Skeletal muscle satellite cell (primary cell): ENCODE measurements at regions not wholly inside any gene's neighbourhood (a gene's known extent, or its start where the extent isn't known, plus 50 kb on each side); places are given as distances from the start of the nearest gene placed in this dataset.

Experiments used
- H3K27me3 ChIP-seq: 2 replicates; pipeline ENCODE4 v1.7.0; 2013; ENCODE audit warnings: low read length; ENCODE audit not compliant: control insufficient read depth, insufficient read depth
- H3K36me3 ChIP-seq: 2 replicates; pipeline ENCODE4 v1.7.0; 2013; ENCODE audit warnings: mild to moderate bottlenecking, control low read depth, low read length; ENCODE audit not compliant: insufficient read depth
- H3K4me1 ChIP-seq: 2 replicates; pipeline ENCODE4 v1.7.0; 2013; ENCODE audit warnings: low read length; ENCODE audit not compliant: control insufficient read depth, insufficient read depth
- H3K4me2 ChIP-seq: 2 replicates; pipeline ENCODE4 v1.7.0; 2013; ENCODE audit warnings: mild to moderate bottlenecking, low read length
- H3K4me3 ChIP-seq: 2 replicates; pipeline ENCODE4 v1.7.0; 2013; ENCODE audit warnings: low read length
- H3K9ac ChIP-seq: 2 replicates; pipeline ENCODE4 v1.7.0; 2013; ENCODE audit warnings: mild to moderate bottlenecking, low read depth, low read length, moderate library complexity
- H3K9me3 ChIP-seq: replicated peaks from 2 replicates; pipeline ENCODE4 v1.7.0; 2013; ENCODE audit warnings: mild to moderate bottlenecking, control low read depth, low read length

- H3K9ac ChIP-seq: no peak overlapping the region
- no peaks in the 10 kb centered on the region for H3K36me3 ChIP-seq
- H3K4me3 ChIP-seq: no peak overlapping the region
- H3K27me3 ChIP-seq: no peaks in the 10 kb centered on the region
- H3K4me1 ChIP-seq: no peaks in the 10 kb centered on the region
- H3K4me2 ChIP-seq: no peak overlapping the region
- no peaks in the 10 kb centered on the region for H3K9me3 ChIP-seq
Observed at GRCh38 chr6:169965657-169966311, 214.4 kb downstream of the ERMARD start.

GRCh38 chr6:169965239-169965638 is 213.8 kb downstream of the ERMARD start:
- H3K4me3 ChIP-seq: no peak overlapping the region
- H3K4me2 ChIP-seq: no peak overlapping the region
- H3K36me3 ChIP-seq: no peaks in the 10 kb centered on the region
- no peak overlapping the region for H3K9ac ChIP-seq
- no peaks in the 10 kb centered on the region for H3K4me1 ChIP-seq
- H3K27me3 ChIP-seq: no peaks in the 10 kb centered on the region
- H3K9me3 ChIP-seq: no peaks in the 10 kb centered on the region

GRCh38 chr6:169964486-169965180 is 213.2 kb downstream of the ERMARD start:
- Histone ChIP-seq H3K36me3 (no peaks in the 10 kb centered on the region), H3K4me1 (no peaks in the 10 kb centered on the region), H3K4me2 (no peak overlapping the region), H3K9me3 (peaks cover 4% of the 10 kb centered on the region), H3K9ac (no peak overlapping the region), H3K27me3 (no peaks in the 10 kb centered on the region), H3K4me3 (no peak overlapping the region)

- no peak overlapping the region for H3K9ac ChIP-seq
- H3K9me3 ChIP-seq: peaks cover 4% of the 10 kb centered on the region
- no peaks in the 10 kb centered on the region for H3K4me1 ChIP-seq
- no peak overlapping the region for H3K4me2 ChIP-seq
- no peak overlapping the region for H3K4me3 ChIP-seq
- H3K27me3 ChIP-seq: no peaks in the 10 kb centered on the region
- no peaks in the 10 kb centered on the region for H3K36me3 ChIP-seq
Observed at GRCh38 chr6:169963581-169964297, 212.3 kb downstream of the ERMARD start.

GRCh38 chr6:169962604-169963469 is 211.4 kb downstream of the ERMARD start:
- H3K4me2 ChIP-seq: no peak overlapping the region
- no peaks in the 10 kb centered on the region for H3K27me3 ChIP-seq
- peaks cover 4% of the 10 kb centered on the region for H3K9me3 ChIP-seq
- no peaks in the 10 kb centered on the region for H3K36me3 ChIP-seq
- H3K4me1 ChIP-seq: no peaks in the 10 kb centered on the region
- no peak overlapping the region for H3K4me3 ChIP-seq
- H3K9ac ChIP-seq: no peak overlapping the region

- no peak overlapping the region for H3K9ac ChIP-seq
- no peaks in the 10 kb centered on the region for H3K4me1 ChIP-seq
- H3K4me3 ChIP-seq: no peak overlapping the region
- H3K27me3 ChIP-seq: no peaks in the 10 kb centered on the region
- peaks cover 4% of the 10 kb centered on the region for H3K9me3 ChIP-seq
- no peak overlapping the region for H3K4me2 ChIP-seq
- no peaks in the 10 kb centered on the region for H3K36me3 ChIP-seq
Observed at GRCh38 chr6:169961772-169962561, 210.5 kb downstream of the ERMARD start.

- H3K9ac ChIP-seq: no peak overlapping the region
- H3K9me3 ChIP-seq: peaks cover 4% of the 10 kb centered on the region
- H3K4me3 ChIP-seq: no peak overlapping the region
- no peaks in the 10 kb centered on the region for H3K27me3 ChIP-seq
- no peaks in the 10 kb centered on the region for H3K36me3 ChIP-seq
- no peak overlapping the region for H3K4me2 ChIP-seq
- H3K4me1 ChIP-seq: no peaks in the 10 kb centered on the region
Observed at GRCh38 chr6:169960886-169961611, 209.6 kb downstream of the ERMARD start.

GRCh38 chr6:169960521-169960885 is 209.1 kb downstream of the ERMARD start:
- Histone ChIP-seq H3K9ac (no peak overlapping the region), H3K36me3 (no peaks in the 10 kb centered on the region), H3K4me3 (no peak overlapping the region), H3K27me3 (no peaks in the 10 kb centered on the region), H3K9me3 (peaks cover 4% of the 10 kb centered on the region), H3K4me1 (no peaks in the 10 kb centered on the region), H3K4me2 (no peak overlapping the region)

GRCh38 chr6:169960003-169960344 is 208.6 kb downstream of the ERMARD start:
- no peaks in the 10 kb centered on the region for H3K27me3 ChIP-seq
- no peaks in the 10 kb centered on the region for H3K36me3 ChIP-seq
- no peaks in the 10 kb centered on the region for H3K4me1 ChIP-seq
- H3K9ac ChIP-seq: no peak overlapping the region
- no peak overlapping the region for H3K4me3 ChIP-seq
- H3K9me3 ChIP-seq: peaks cover 4% of the 10 kb centered on the region
- no peak overlapping the region for H3K4me2 ChIP-seq

- Histone ChIP-seq H3K4me3 (no peak overlapping the region), H3K9me3 (peaks cover 4% of the 10 kb centered on the region), H3K4me1 (no peaks in the 10 kb centered on the region), H3K9ac (no peak overlapping the region), H3K4me2 (no peak overlapping the region), H3K36me3 (no peaks in the 10 kb centered on the region), H3K27me3 (no peaks in the 10 kb centered on the region)
Observed at GRCh38 chr6:169959136-169960002, 207.9 kb downstream of the ERMARD start.
